DND-41 (cell line): ENCODE measurements at regions not wholly inside any gene's neighbourhood (a gene's known extent, or its start where the extent isn't known, plus 50 kb on each side); places are given as distances from the start of the nearest gene placed in this dataset.

Experiments
- ATAC-seq: fragments of 200-7000 bp; cut with Tn5 transposase; 3 replicates; pipeline ENCODE4 v1.9.1; 2021; ENCODE audit warnings: low read depth; ENCODE audit not compliant: insufficient read depth
- DNase-seq: peaks from one replicate; pipeline ENCODE4 v3.0.0-alpha.2; 2020
- H2AFZ ChIP-seq: 2 replicates; pipeline ENCODE4 v1.6.0; 2012; ENCODE audit warnings: low read depth, low read length
- H3K27ac ChIP-seq: 2 replicates; pipeline ENCODE4 v1.5.1; 2012; ENCODE audit warnings: low read length, inconsistent platforms
- H3K27me3 ChIP-seq: fragments of 200-600 bp; sonication (generic); 2 replicates; pipeline ENCODE4 v1.6.0; 2012; ENCODE audit warnings: low read length, mild to moderate bottlenecking, inconsistent platforms; ENCODE audit not compliant: insufficient read depth, poor library complexity
- H3K36me3 ChIP-seq: 2 replicates; pipeline ENCODE4 v1.5.1; 2012; ENCODE audit warnings: low read length, inconsistent platforms; ENCODE audit not compliant: insufficient read depth
- H3K4me1 ChIP-seq: 2 replicates; pipeline ENCODE4 v1.5.1; 2012; ENCODE audit warnings: mild to moderate bottlenecking, low read length; ENCODE audit not compliant: insufficient read depth
- H3K4me2 ChIP-seq: 2 replicates; pipeline ENCODE4 v1.6.0; 2012; ENCODE audit warnings: mild to moderate bottlenecking, moderate library complexity, low read length, inconsistent platforms; ENCODE audit not compliant: insufficient read depth
- H3K4me3 ChIP-seq, 2 experiments: fragments of 200-600 bp in 1 of 2; shearing (Covaris generic) in 1 of 2; 2 replicates each; pipeline ENCODE4 v1.5.1; 2012 to 2016; ENCODE audit warnings: inconsistent platforms in 2 of 2, low read length in 2 of 2, mild to moderate bottlenecking in 2 of 2, low read depth in 1 of 2, moderate library complexity in 1 of 2
- H3K79me2 ChIP-seq: 2 replicates; pipeline ENCODE4 v1.6.0; 2012; ENCODE audit warnings: low read length, inconsistent platforms; ENCODE audit not compliant: insufficient read depth
- H3K9ac ChIP-seq: 2 replicates; pipeline ENCODE4 v1.6.0; 2012; ENCODE audit warnings: low read depth, mild to moderate bottlenecking, inconsistent platforms, low read length, moderate library complexity
- H3K9me3 ChIP-seq: 2 replicates; pipeline ENCODE4 v1.5.1; 2012; ENCODE audit warnings: low read length, moderate library complexity, mild to moderate bottlenecking, inconsistent platforms; ENCODE audit not compliant: insufficient read depth, severe bottlenecking
- H4K20me1 ChIP-seq: 2 replicates; pipeline ENCODE4 v1.6.0; 2012; ENCODE audit warnings: low read length; ENCODE audit not compliant: insufficient read depth
- EZH2 ChIP-seq: IDR thresholded peaks from 3 replicates; pipeline ENCODE4 v1.6.1; 2012; ENCODE audit warnings: borderline replicate concordance, low read depth, mild to moderate bottlenecking, moderate library complexity, low read length, inconsistent platforms; ENCODE audit not compliant: severe bottlenecking
- TF ChIP-seq, protein P1 (sequence below): IDR thresholded peaks from 2 replicates; pipeline ENCODE4 v1.5.1; 2012; ENCODE audit warnings: borderline replicate concordance, low read length, moderate library complexity, mild to moderate bottlenecking; ENCODE audit not compliant: poor library complexity, severe bottlenecking; ENCODE audit errors: extremely low read depth

- Histone ChIP-seq H3K27me3 (no peaks in the 10 kb centered on the region), H3K36me3 (no peaks in the 10 kb centered on the region), H3K27ac (no peak overlapping the region), H2AFZ (no peak overlapping the region), H4K20me1 (no peaks in the 10 kb centered on the region), H3K4me1 (no peaks in the 10 kb centered on the region), H3K79me2 (no peaks in the 10 kb centered on the region), H3K4me2 (no peak overlapping the region), H3K9me3 (peaks cover 6% of the 10 kb centered on the region), H3K9ac (no peak overlapping the region), H3K4me3 (no peak overlapping the region)
- ATAC-seq (no peak), DNase-seq (no peak)
- no peak for TF ChIP-seq EZH2
- TF ChIP-seq, protein P1, sequence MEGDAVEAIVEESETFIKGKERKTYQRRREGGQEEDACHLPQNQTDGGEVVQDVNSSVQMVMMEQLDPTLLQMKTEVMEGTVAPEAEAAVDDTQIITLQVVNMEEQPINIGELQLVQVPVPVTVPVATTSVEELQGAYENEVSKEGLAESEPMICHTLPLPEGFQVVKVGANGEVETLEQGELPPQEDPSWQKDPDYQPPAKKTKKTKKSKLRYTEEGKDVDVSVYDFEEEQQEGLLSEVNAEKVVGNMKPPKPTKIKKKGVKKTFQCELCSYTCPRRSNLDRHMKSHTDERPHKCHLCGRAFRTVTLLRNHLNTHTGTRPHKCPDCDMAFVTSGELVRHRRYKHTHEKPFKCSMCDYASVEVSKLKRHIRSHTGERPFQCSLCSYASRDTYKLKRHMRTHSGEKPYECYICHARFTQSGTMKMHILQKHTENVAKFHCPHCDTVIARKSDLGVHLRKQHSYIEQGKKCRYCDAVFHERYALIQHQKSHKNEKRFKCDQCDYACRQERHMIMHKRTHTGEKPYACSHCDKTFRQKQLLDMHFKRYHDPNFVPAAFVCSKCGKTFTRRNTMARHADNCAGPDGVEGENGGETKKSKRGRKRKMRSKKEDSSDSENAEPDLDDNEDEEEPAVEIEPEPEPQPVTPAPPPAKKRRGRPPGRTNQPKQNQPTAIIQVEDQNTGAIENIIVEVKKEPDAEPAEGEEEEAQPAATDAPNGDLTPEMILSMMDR = no peak
Observed at GRCh38 chr19:31485472-31485871, 136.2 kb upstream of the TSHZ3 start.

DNA sequence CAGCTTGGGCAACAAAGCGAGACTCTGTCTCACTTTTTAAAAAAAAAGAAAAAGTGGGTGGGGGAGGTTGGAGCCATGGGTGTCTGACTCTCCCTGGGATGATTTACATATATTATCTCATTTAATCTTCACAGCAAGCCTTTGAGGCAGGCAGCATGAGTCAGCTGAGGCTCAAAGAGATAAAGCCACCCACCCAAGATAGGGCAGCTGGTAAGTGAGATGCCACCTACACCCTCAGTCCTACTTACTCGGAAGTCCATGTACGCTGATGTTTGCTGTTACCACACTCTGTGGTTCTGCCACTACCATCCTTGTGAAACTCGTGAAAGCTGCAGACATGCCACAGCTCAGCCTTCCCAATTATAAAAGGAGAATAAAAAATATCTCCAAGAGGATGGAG is 142.0 kb upstream of the TSHZ3 start:
- Histone ChIP-seq H4K20me1 (no peaks in the 10 kb centered on the region), H2AFZ (no peak overlapping the region), H3K9me3 (peaks cover 2% of the 10 kb centered on the region), H3K4me3 (no peak overlapping the region), H3K9ac (no peak overlapping the region), H3K4me2 (no peak overlapping the region), H3K4me1 (no peaks in the 10 kb centered on the region), H3K79me2 (no peaks in the 10 kb centered on the region), H3K36me3 (no peaks in the 10 kb centered on the region), H3K27me3 (peaks cover 2% of the 10 kb centered on the region), H3K27ac (no peak overlapping the region)
- TF ChIP-seq, protein P1 = no peak
- TF ChIP-seq EZH2 = no peak
- DNase-seq (no peak), ATAC-seq (no peak)

DNA sequence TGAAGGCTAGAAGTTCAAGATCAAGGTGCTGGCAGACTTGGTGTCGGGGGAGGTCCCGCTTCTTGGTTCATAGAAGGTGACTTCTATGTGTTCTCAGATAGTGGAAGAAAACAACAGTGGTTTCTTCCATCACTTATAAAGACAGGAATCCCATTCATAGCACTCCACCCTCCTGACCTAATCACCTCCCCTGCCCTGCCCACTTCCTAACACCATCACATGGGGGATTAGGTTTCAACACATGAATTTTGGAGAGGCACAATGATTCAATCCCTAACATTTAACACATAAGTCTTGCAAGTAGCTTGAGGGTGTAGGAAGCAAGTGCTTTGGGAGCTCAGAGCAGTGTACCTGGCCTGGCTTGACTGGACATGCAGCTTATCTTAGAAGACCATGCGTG is 142.8 kb upstream of the TSHZ3 start:
- no peak for ATAC-seq
- H3K9ac ChIP-seq = no peak overlapping the region
- no peaks in the 10 kb centered on the region for H3K9me3 ChIP-seq
- DNase-seq = no peak
- H3K36me3 ChIP-seq = no peaks in the 10 kb centered on the region
- H3K27me3 ChIP-seq = peaks cover 2% of the 10 kb centered on the region
- H3K4me3 ChIP-seq = no peak overlapping the region
- no peaks in the 10 kb centered on the region for H3K79me2 ChIP-seq
- no peak overlapping the region for H3K4me2 ChIP-seq
- H4K20me1 ChIP-seq = no peaks in the 10 kb centered on the region
- no peak overlapping the region for H3K27ac ChIP-seq
- TF ChIP-seq, protein P1 = no peak
- no peak for TF ChIP-seq EZH2
- H3K4me1 ChIP-seq = no peaks in the 10 kb centered on the region
- no peak overlapping the region for H2AFZ ChIP-seq

DNA sequence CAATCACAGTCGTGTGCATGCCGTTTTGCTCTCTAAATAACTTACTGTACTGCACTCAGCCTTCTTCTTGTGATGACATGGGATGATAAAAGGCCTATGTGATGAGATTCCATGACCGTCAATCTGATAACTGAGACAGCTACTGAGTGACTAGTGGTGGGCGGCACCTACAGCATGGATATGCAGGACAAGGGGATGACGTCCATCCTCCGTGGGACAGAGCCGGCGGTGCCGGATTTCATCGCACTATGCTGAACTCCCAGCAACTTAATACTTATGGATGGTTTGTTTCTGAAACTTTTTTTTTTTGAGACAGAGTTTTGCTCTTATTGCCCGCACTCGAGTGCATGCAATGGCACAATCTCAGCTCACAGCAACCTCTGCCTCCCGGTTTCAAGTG is 146.8 kb upstream of the TSHZ3 start:
- Histone ChIP-seq H4K20me1 (no peaks in the 10 kb centered on the region), H3K27ac (no peak overlapping the region), H2AFZ (no peak overlapping the region), H3K4me3 (no peak overlapping the region), H3K4me1 (no peaks in the 10 kb centered on the region), H3K36me3 (no peaks in the 10 kb centered on the region), H3K9me3 (no peaks in the 10 kb centered on the region), H3K27me3 (peaks cover 2% of the 10 kb centered on the region), H3K9ac (no peak overlapping the region), H3K79me2 (no peaks in the 10 kb centered on the region), H3K4me2 (no peak overlapping the region)
- no peak for TF ChIP-seq EZH2
- TF ChIP-seq, protein P1 = no peak
- ATAC-seq (no peak), DNase-seq (no peak)
